ENCODE measurements at regions not wholly inside any gene's neighbourhood (a gene's known extent, or its start where the extent isn't known, plus 50 kb on each side); places are given as distances from the start of the nearest gene placed in this dataset.
"Not testable (repeated sequence)": the region's sequence is repeated elsewhere in the genome, so short reads cannot be mapped to it uniquely, and the experiment has no call there.

DNA sequence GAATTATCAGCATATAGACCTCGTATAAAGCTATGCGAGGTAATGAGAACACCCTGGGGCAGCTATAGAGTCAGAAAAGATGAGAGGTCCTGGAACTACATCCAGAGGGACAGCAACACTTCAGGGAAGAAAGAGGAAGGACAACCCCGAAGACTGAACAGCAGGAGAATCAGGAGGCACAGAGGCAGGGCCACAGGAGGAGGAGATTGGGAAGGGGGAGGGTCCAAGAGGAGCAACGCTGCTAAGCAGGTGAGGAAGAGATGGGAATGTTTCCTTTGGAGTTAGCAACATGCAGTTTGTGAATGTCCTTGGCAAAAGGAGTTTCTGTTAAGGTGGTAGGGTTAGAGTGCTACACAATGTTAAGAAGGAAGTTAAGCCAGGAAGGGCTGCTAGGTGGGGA lies 79.5 kb upstream of the OLIG3 start:
- Histone ChIP-seq H3K9me3 (ENCODE audit: low read depth) (no peaks in the 10 kb centered on the region), H3K27me3 (no peaks in the 10 kb centered on the region), H3K4me1 (ENCODE audit: low read depth) (no peaks in the 10 kb centered on the region), H3K27ac (no peak overlapping the region), H3K36me3 (no peaks in the 10 kb centered on the region), H3K4me3 (no peak overlapping the region)
- TF ChIP-seq, protein P1, sequence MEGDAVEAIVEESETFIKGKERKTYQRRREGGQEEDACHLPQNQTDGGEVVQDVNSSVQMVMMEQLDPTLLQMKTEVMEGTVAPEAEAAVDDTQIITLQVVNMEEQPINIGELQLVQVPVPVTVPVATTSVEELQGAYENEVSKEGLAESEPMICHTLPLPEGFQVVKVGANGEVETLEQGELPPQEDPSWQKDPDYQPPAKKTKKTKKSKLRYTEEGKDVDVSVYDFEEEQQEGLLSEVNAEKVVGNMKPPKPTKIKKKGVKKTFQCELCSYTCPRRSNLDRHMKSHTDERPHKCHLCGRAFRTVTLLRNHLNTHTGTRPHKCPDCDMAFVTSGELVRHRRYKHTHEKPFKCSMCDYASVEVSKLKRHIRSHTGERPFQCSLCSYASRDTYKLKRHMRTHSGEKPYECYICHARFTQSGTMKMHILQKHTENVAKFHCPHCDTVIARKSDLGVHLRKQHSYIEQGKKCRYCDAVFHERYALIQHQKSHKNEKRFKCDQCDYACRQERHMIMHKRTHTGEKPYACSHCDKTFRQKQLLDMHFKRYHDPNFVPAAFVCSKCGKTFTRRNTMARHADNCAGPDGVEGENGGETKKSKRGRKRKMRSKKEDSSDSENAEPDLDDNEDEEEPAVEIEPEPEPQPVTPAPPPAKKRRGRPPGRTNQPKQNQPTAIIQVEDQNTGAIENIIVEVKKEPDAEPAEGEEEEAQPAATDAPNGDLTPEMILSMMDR (IDR thresholded peaks at IDR 0.05; ENCODE audit: low read depth, low read length) = no peak
- DNase-seq (ENCODE audit: low read depth in 1 of 2, low spot score in 1 of 2) = no peak

DNA sequence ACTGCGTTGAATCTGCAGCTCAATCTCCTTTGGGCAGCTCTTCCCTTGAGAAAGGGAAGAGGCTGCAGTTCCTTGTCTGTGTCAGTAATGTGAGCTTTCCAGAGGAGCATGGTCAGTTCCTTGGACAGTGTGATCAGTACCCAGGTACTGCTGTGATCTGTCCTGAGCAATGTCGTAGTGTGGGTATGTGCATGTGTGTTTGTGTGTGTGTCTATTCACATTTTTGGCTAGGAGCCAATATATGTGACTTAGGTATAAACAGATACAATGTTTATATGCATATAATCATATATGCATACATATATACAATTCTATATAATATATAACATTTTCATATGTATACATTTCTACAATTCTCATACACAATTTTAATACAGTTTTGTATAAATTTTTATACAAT lies 85.4 kb upstream of the OLIG3 start:
- Histone ChIP-seq H3K27me3 (no peaks in the 10 kb centered on the region), H3K4me1 (ENCODE audit: low read depth) (no peaks in the 10 kb centered on the region), H3K4me3 (no peak overlapping the region), H3K36me3 (no peaks in the 10 kb centered on the region), H3K9me3 (ENCODE audit: low read depth) (no peaks in the 10 kb centered on the region), H3K27ac (no peak overlapping the region)
- TF ChIP-seq, protein P1 (IDR thresholded peaks at IDR 0.05; ENCODE audit: low read depth, low read length) = no peak
- DNase-seq (ENCODE audit: low read depth in 1 of 2, low spot score in 1 of 2) = peak in 1 of 2 donors; percentile 3

DNA sequence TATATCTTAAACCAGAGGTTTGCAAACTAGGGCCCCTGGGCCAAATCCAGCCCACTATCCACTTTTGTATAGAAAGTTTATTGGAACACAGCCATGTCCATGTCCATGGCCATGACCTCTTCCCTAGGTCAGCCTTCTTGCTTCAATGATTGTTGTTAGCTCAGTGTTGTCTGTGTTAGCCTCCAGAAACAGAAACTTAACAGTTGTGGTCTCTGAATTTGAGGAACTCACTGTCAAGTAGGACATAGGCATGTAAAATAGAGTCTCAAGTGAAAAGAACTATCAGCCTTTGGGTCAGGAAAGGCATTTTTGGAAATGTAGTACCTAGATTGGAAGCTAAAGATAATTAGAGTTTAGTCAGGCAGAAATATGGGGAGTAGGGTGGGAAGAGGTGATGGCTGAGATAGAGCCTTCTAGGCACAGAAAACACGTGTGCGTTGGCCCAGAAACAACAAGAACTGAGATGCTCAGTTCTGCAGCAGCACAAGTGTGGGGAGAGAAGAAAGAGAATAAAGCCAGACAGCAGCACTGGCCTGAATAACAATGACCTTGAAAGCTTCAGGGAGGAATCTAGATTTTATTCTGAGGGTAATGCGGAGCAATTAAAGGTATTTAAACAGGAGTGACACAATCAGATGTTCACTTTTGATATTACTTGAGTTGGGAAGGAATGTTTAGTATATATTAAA lies 87.0 kb upstream of the OLIG3 start:
- H3K27me3 ChIP-seq = no peaks in the 10 kb centered on the region
- TF ChIP-seq, protein P1 (IDR thresholded peaks at IDR 0.05; ENCODE audit: low read depth, low read length) = no peak
- no peak for DNase-seq (ENCODE audit: low read depth in 1 of 2, low spot score in 1 of 2)
- no peak overlapping the region for H3K4me3 ChIP-seq
- H3K36me3 ChIP-seq = no peaks in the 10 kb centered on the region
- no peak overlapping the region for H3K27ac ChIP-seq
- H3K4me1 ChIP-seq (ENCODE audit: low read depth) = no peaks in the 10 kb centered on the region
- no peaks in the 10 kb centered on the region for H3K9me3 ChIP-seq (ENCODE audit: low read depth)

DNA sequence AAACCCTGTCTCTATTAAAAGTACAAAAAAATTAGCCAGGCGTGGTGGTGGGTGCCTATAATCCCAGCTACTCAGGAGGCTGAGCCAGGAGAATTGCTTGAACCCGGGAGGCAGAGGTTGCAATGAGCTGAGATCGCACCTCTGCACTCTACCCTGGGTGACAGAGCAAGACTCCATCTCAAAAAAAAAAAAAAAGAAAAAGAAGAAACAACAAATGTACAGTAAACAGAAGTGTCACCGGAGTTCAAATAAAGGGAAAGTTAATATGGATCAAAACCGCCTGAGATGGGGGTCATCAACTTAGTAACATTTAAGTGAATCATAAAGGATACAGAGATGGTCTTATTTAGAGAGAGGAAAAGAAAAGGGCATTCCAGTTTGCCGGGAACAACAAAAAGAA lies 89.3 kb upstream of the OLIG3 start:
- not testable (repeated sequence) for H3K36me3 ChIP-seq; H3K4me1 ChIP-seq (ENCODE audit: low read depth); H3K27ac ChIP-seq; H3K9me3 ChIP-seq (ENCODE audit: low read depth); H3K27me3 ChIP-seq; H3K4me3 ChIP-seq; DNase-seq (ENCODE audit: low read depth in 1 of 2, low spot score in 1 of 2)

DNA sequence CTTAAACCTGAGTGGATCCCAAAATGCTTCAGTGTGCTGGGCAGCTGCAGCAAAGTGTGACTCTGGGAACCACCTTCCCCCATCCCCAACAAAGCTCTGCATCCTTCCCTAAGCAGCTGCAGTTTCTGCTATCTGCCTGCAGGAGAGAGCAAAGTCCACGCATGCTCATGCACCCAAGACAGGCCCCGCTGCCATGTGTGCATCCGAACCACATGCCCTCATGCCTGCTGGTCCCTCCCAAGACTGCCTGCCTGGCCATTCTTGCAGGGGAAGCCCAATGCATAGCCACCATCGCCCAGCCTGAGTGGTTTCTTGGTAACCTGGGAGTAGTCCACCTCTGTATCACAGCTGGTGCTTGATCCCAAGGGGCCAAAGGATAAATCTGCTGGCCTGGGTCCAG lies 94.3 kb upstream of the OLIG3 start:
- H3K36me3 ChIP-seq = no peaks in the 10 kb centered on the region
- no peaks in the 10 kb centered on the region for H3K27me3 ChIP-seq
- no peak for DNase-seq (ENCODE audit: low read depth in 1 of 2, low spot score in 1 of 2)
- TF ChIP-seq, protein P1 (IDR thresholded peaks at IDR 0.05; ENCODE audit: low read depth, low read length) = no peak
- H3K27ac ChIP-seq = no peak overlapping the region
- no peak overlapping the region for H3K4me3 ChIP-seq
- no peaks in the 10 kb centered on the region for H3K4me1 ChIP-seq (ENCODE audit: low read depth)
- H3K9me3 ChIP-seq (ENCODE audit: low read depth) = no peaks in the 10 kb centered on the region

DNA sequence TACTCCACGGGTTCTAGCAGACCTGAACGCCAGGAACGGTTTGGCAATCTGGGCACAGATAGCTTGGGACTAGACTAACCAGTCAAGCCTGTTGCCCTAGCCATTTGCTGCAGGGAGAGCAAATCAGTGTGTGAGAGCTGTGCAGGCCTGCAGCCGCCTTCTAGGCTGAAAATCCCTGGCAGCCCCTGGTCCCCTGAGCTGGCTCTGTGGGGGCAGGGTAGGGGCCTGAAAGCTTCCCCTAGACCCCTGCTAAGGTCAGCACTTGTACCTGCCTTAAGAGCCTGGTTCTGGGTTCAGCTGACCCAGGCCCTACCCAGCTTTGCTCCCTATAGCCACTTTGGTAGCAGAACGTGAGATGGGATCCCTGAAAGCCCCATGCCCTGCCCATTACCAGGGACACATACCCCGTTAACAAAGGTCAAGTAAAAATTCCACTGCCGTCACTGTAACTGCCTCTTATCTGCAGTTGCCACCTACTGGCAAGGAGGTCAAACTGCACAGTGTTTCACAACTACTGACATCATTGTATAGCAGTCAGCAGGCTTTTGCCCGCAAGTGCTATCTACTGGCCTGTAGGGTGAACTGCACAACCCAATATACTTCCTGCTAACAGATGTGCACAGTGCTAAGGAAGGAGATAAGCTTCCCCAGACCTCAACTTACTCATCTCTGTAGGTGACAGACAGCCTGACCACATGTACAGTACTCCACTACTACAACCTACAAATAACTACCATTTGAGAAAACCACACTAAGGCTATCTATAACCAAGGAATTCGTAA lies 95.1 kb upstream of the OLIG3 start:
- H3K4me3 ChIP-seq = no peak overlapping the region
- peak; percentile 7 to 57 for DNase-seq (ENCODE audit: low read depth in 1 of 2, low spot score in 1 of 2)
- no peaks in the 10 kb centered on the region for H3K36me3 ChIP-seq
- no peaks in the 10 kb centered on the region for H3K4me1 ChIP-seq (ENCODE audit: low read depth)
- TF ChIP-seq, protein P1 (IDR thresholded peaks at IDR 0.05; ENCODE audit: low read depth, low read length) = peak; percentile 49
- no peak overlapping the region for H3K27ac ChIP-seq
- no peaks in the 10 kb centered on the region for H3K27me3 ChIP-seq
- H3K9me3 ChIP-seq (ENCODE audit: low read depth) = no peaks in the 10 kb centered on the region

Data from cardiac muscle cell (in vitro differentiated cells and primary cell).